M059J (cell line): ENCODE measurements at regions not wholly inside any gene's neighbourhood (a gene's known extent, or its start where the extent isn't known, plus 50 kb on each side); places are given as distances from the start of the nearest gene placed in this dataset.

Experiments
- DNase-seq: peaks from one replicate; pipeline ENCODE4 v3.0.0-alpha.2; 2012; ENCODE audit warnings: low read depth

- DNase-seq: no peak
These were observed 67.8 kb downstream of the GP2 start for GRCh38 chr16:20259541-20259940.

- DNase-seq: no peak
These were observed 70.1 kb downstream of the GP2 start for GRCh38 chr16:20257234-20257633.

GRCh38 chr16:20255002-20255401 is 72.3 kb downstream of the GP2 start:
- no peak for DNase-seq

- no peak for DNase-seq
These were observed 73.5 kb downstream of the GP2 start for GRCh38 chr16:20253825-20254224.

GRCh38 chr16:20249211-20249610 is 78.1 kb downstream of the GP2 start:
- DNase-seq: no peak

GRCh38 chr16:20247076-20247475 is 80.2 kb downstream of the GP2 start:
- no peak for DNase-seq

- no peak for DNase-seq
These were observed 83.5 kb downstream of the GP2 start for GRCh38 chr16:20243731-20244281.

- DNase-seq: no peak
These were observed 84.6 kb downstream of the GP2 start for GRCh38 chr16:20242568-20243255.

GRCh38 chr16:20241321-20241720 is 86.0 kb downstream of the GP2 start:
- peak; percentile 15 for DNase-seq

GRCh38 chr16:20236579-20237289 is 90.6 kb downstream of the GP2 start:
- DNase-seq: no peak

- DNase-seq: no peak
These were observed 102.0 kb downstream of the GP2 start for GRCh38 chr16:20225228-20225733.

- no peak for DNase-seq
These were observed 106.1 kb downstream of the GP2 start for GRCh38 chr16:20221208-20221607.

GRCh38 chr16:20218093-20218492 is 109.2 kb downstream of the GP2 start:
- no peak for DNase-seq

GRCh38 chr16:20216591-20217217 is 110.6 kb downstream of the GP2 start:
- DNase-seq: no peak

GRCh38 chr16:20214401-20214800 is 112.9 kb downstream of the GP2 start:
- DNase-seq: no peak

- DNase-seq: no peak
These were observed 124.0 kb downstream of the GP2 start for GRCh38 chr16:20203272-20203671.

GRCh38 chr16:20202747-20203146 is 124.6 kb downstream of the GP2 start:
- DNase-seq: no peak

GRCh38 chr16:20192801-20193200 is 119.1 kb upstream of the GPR139 start:
- DNase-seq: no peak

- DNase-seq: peak; percentile 1
These were observed 117.9 kb upstream of the GPR139 start for GRCh38 chr16:20191566-20191965.

- no peak for DNase-seq
These were observed 108.3 kb upstream of the GPR139 start for GRCh38 chr16:20181949-20182348.

- peak; percentile 17 for DNase-seq
These were observed 107.7 kb upstream of the GPR139 start for GRCh38 chr16:20181416-20181815.

GRCh38 chr16:20178297-20178696 is 104.6 kb upstream of the GPR139 start:
- no peak for DNase-seq

- DNase-seq: no peak
These were observed 101.7 kb upstream of the GPR139 start for GRCh38 chr16:20175358-20175757.
